ENCODE measurements at regions not wholly inside any gene's neighbourhood (a gene's known extent, or its start where the extent isn't known, plus 50 kb on each side); places are given as distances from the start of the nearest gene placed in this dataset.

DNA sequence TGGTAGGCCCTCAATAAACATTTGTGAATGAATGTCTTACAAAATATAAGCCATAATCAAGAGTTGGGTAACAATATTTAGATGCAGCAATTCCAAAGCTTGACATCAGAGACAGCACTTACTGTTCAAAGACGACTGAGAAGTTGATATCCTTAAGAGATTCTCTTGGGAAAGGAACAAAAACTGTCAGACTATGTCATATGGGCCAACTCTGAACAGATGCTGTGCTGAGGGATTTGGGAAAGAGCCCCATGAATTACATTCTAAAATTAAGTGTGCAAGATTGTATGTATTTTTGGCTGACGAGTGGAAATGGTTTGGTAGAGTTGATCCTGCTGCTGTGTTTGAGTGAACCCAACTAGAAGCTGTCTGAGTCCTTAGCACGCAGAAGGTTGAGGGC, 250.7 kb upstream of the LINC00305 start:
- Mint-ChIP-seq H3K27me3 (ENCODE audit: low read depth) (no peaks in the 10 kb centered on the region), H3K36me3 (no peaks in the 10 kb centered on the region), H3K4me1 (peaks cover 12% of the 10 kb centered on the region), H3K9me3 (no peaks in the 10 kb centered on the region), H3K4me3 (no peak overlapping the region), H3K27ac (no peak overlapping the region)
- ATAC-seq (no peak), DNase-seq (ENCODE audit: low spot score) (no peak)
- POLR2A ChIA-PET = no interaction called here
- TF ChIP-seq ZNF317 (CRISPR knock-in tag; IDR thresholded peaks at IDR 0.05; ENCODE audit: borderline replicate concordance, low read depth) (no peak), IRF2 (CRISPR knock-in tag; IDR thresholded peaks at IDR 0.05; ENCODE audit: borderline replicate concordance, low read depth) (no peak), RORB (CRISPR knock-in tag; IDR thresholded peaks at IDR 0.05) (no peak), ZNF416 (CRISPR knock-in tag; IDR thresholded peaks at IDR 0.05) (no peak), JAZF1 (CRISPR knock-in tag; IDR thresholded peaks at IDR 0.05) (no peak), TP53 (CRISPR knock-in tag; IDR thresholded peaks at IDR 0.05) (no peak), GRHL2 (CRISPR knock-in tag; IDR thresholded peaks at IDR 0.05; ENCODE audit: insufficient replicate concordance, severe bottlenecking) (no peak), SMAD3 (CRISPR knock-in tag; IDR thresholded peaks at IDR 0.05; ENCODE audit: borderline replicate concordance) (no peak)
- TF ChIP-seq, protein P1, sequence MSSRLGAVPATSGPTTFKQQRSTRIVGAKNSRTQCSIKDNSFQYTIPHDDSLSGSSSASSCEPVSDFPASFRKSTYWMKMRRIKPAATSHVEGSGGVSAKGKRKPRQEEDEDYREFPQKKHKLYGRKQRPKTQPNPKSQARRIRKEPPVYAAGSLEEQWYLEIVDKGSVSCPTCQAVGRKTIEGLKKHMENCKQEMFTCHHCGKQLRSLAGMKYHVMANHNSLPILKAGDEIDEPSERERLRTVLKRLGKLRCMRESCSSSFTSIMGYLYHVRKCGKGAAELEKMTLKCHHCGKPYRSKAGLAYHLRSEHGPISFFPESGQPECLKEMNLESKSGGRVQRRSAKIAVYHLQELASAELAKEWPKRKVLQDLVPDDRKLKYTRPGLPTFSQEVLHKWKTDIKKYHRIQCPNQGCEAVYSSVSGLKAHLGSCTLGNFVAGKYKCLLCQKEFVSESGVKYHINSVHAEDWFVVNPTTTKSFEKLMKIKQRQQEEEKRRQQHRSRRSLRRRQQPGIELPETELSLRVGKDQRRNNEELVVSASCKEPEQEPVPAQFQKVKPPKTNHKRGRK (CRISPR knock-in tag; IDR thresholded peaks at IDR 0.05; ENCODE audit: borderline replicate concordance) = no peak
- TF ChIP-seq, protein P2, sequence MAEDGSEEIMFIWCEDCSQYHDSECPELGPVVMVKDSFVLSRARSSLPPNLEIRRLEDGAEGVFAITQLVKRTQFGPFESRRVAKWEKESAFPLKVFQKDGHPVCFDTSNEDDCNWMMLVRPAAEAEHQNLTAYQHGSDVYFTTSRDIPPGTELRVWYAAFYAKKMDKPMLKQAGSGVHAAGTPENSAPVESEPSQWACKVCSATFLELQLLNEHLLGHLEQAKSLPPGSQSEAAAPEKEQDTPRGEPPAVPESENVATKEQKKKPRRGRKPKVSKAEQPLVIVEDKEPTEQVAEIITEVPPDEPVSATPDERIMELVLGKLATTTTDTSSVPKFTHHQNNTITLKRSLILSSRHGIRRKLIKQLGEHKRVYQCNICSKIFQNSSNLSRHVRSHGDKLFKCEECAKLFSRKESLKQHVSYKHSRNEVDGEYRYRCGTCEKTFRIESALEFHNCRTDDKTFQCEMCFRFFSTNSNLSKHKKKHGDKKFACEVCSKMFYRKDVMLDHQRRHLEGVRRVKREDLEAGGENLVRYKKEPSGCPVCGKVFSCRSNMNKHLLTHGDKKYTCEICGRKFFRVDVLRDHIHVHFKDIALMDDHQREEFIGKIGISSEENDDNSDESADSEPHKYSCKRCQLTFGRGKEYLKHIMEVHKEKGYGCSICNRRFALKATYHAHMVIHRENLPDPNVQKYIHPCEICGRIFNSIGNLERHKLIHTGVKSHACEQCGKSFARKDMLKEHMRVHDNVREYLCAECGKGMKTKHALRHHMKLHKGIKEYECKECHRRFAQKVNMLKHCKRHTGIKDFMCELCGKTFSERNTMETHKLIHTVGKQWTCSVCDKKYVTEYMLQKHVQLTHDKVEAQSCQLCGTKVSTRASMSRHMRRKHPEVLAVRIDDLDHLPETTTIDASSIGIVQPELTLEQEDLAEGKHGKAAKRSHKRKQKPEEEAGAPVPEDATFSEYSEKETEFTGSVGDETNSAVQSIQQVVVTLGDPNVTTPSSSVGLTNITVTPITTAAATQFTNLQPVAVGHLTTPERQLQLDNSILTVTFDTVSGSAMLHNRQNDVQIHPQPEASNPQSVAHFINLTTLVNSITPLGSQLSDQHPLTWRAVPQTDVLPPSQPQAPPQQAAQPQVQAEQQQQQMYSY (CRISPR knock-in tag; IDR thresholded peaks at IDR 0.05) = no peak
- TF ChIP-seq, protein P3, sequence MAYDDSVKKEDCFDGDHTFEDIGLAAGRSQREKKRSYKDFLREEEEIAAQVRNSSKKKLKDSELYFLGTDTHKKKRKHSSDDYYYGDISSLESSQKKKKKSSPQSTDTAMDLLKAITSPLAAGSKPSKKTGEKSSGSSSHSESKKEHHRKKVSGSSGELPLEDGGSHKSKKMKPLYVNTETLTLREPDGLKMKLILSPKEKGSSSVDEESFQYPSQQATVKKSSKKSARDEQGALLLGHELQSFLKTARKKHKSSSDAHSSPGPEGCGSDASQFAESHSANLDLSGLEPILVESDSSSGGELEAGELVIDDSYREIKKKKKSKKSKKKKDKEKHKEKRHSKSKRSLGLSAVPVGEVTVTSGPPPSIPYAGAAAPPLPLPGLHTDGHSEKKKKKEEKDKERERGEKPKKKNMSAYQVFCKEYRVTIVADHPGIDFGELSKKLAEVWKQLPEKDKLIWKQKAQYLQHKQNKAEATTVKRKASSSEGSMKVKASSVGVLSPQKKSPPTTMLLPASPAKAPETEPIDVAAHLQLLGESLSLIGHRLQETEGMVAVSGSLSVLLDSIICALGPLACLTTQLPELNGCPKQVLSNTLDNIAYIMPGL (CRISPR knock-in tag; IDR thresholded peaks at IDR 0.05) = no peak
- TF ChIP-seq, protein P4, sequence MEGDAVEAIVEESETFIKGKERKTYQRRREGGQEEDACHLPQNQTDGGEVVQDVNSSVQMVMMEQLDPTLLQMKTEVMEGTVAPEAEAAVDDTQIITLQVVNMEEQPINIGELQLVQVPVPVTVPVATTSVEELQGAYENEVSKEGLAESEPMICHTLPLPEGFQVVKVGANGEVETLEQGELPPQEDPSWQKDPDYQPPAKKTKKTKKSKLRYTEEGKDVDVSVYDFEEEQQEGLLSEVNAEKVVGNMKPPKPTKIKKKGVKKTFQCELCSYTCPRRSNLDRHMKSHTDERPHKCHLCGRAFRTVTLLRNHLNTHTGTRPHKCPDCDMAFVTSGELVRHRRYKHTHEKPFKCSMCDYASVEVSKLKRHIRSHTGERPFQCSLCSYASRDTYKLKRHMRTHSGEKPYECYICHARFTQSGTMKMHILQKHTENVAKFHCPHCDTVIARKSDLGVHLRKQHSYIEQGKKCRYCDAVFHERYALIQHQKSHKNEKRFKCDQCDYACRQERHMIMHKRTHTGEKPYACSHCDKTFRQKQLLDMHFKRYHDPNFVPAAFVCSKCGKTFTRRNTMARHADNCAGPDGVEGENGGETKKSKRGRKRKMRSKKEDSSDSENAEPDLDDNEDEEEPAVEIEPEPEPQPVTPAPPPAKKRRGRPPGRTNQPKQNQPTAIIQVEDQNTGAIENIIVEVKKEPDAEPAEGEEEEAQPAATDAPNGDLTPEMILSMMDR (IDR thresholded peaks at IDR 0.05) = no peak
- TF ChIP-seq, protein P5, sequence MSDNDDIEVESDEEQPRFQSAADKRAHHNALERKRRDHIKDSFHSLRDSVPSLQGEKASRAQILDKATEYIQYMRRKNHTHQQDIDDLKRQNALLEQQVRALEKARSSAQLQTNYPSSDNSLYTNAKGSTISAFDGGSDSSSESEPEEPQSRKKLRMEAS (CRISPR knock-in tag; IDR thresholded peaks at IDR 0.05) = no peak
- TF ChIP-seq, protein P6, sequence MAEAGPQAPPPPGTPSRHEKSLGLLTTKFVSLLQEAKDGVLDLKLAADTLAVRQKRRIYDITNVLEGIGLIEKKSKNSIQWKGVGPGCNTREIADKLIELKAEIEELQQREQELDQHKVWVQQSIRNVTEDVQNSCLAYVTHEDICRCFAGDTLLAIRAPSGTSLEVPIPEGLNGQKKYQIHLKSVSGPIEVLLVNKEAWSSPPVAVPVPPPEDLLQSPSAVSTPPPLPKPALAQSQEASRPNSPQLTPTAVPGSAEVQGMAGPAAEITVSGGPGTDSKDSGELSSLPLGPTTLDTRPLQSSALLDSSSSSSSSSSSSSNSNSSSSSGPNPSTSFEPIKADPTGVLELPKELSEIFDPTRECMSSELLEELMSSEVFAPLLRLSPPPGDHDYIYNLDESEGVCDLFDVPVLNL (CRISPR knock-in tag; IDR thresholded peaks at IDR 0.05; ENCODE audit: borderline replicate concordance, low read depth) = no peak
- TF ChIP-seq, protein P7, sequence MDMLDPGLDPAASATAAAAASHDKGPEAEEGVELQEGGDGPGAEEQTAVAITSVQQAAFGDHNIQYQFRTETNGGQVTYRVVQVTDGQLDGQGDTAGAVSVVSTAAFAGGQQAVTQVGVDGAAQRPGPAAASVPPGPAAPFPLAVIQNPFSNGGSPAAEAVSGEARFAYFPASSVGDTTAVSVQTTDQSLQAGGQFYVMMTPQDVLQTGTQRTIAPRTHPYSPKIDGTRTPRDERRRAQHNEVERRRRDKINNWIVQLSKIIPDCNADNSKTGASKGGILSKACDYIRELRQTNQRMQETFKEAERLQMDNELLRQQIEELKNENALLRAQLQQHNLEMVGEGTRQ (CRISPR knock-in tag; IDR thresholded peaks at IDR 0.05) = no peak
- CTCF ChIA-PET = interaction anchor here (2.3 kb wide), 1 partner anchor 10 kb away, joined by 5 read pairs; no protein-coding TSS in a partner anchor
